EL (cell line): ENCODE measurements at regions not wholly inside any gene's neighbourhood (a gene's known extent, or its start where the extent isn't known, plus 50 kb on each side); places are given as distances from the start of the nearest gene placed in this dataset.
"Not testable (repeated sequence)": the region's sequence is repeated elsewhere in the genome, so short reads cannot be mapped to it uniquely, and the experiment has no call there.

ENCODE experiments used
- DNase-seq: peaks from one replicate; pipeline ENCODE4 v3.0.0-alpha.2; 2016

DNA sequence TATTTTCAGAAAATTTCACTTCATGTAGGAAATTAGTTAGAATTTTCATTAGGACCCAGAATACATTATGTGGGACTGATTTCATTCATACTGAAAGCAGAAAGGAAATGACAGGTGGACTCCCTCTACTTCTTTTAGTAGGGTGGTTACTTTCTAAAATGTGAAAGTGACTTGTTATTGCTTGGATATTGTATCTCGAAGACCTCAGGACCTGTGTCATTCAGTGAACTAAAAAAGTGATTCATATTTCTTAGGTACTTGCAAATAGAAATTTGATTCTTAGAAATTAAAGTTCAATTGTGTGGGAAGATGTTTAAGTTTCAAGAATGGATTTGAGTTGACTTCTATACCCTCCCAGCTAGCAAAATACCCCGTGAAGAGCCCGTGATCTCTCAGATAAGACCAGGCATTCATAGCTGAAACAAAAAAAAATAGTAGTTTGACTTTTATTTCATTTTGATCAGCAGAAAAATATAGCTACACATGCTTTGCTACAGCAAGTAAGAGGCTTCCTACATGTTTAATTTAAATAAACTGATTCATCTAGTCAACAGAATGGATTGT is 1037.1 kb downstream of the GATA3 start:
- DNase-seq: no peak

DNA sequence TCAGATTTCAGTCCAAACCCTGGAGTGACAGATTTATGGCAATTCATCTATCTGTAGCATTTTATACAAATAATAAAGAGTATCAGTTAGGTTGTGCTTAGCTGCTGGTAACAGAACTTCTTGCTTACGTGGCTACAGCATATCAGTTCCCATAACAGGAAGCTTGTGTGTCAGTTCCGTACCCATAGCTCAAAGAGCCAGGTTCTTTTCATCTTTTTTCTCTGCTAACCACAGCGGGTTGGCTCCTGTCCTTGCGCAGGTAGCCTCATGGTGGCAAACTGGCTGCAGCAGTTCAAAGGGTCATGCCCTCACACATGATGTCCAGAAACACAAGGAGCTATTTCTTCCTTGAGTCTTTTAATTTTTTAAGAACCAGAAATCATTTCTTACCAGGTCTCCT is 1041.8 kb downstream of the GATA3 start:
- no peak for DNase-seq

DNA sequence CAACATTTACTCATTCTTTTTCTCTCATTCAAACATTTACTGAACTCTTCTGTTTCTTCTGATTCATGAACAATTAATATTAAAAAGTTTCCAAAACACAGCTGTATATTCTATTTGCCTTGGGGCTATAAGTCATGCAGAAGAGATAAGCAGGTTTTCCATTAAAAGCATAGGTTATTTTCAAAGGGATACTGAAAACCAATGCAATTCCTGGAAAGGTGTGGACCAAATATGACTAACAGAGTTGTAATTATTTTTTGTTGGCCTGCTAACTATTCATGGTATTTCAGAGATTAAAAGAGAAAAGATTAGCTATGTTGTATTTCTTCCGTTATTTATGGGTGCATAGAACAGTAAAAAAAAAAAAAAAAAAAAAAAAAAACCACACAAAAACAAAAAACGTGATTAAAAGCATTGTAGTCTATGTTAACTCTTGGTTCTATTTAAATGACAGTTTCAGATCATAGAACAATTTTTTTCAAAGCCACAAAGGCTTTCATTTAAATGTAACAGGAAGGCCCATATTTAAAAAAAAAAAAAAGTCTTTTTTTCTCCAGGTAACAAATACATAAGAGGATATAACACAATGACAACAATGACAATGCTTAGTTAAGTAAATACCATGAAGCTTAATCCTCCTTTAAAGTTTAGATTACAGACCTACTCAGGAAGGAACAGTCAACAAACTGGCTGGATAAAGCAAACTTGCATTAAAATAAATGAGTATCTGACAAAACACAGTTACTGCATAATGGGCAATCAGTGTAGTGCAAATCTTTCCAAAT is 1042.9 kb downstream of the GATA3 start:
- DNase-seq: no peak

DNA sequence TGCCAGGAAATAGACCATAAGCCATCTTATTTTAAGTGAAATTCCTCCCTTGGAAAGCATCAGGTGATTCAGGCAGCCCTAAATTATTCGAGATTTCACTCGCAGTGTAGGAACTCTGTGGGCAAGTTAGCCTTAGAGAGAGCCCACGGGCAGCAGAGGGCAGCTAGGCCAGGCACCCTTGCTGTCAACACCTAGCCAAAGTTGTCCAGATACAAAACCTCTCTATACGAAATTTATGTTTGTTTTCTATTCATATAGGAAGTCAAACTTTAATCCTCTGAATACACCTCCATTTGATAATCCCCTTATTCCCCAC is 1043.5 kb downstream of the GATA3 start:
- DNase-seq: no peak

DNA sequence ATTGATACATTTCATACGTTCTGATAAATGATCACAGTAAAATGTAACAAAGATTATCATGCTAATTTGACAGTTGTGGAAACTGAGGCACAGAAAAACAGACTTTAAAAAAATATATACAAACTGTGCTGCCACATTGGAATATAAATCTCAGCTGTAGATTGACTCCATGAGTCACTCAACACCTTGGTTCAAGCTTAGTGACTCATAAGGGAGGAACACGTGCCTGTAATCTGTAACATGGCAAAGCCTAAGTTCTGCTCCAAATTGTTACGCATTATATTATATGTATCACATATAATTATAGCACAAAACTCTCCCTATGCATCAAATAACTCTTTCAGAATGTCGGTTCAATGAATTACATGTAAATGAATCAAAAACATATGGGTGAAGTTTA is 1047.5 kb downstream of the GATA3 start:
- DNase-seq: no peak

DNA sequence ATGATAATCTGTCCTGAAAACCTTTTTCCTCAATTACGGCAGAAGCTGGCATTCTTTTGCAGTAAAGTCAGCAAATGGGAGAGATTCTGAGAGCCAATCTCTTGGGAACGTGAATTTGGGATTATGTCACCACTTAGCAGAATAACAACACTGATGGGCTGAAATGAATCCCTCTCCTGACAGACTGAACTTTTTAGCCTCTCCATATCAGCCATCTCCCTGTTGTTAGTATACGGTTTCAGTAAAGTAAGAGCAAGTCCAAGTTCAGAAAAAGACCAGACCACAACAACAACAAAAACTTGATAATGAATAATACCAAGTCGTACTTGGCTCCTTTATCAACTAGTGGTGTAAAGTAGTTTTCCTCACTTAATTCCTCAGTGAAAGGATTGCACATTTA is 1048.8 kb downstream of the GATA3 start:
- DNase-seq: no peak

DNA sequence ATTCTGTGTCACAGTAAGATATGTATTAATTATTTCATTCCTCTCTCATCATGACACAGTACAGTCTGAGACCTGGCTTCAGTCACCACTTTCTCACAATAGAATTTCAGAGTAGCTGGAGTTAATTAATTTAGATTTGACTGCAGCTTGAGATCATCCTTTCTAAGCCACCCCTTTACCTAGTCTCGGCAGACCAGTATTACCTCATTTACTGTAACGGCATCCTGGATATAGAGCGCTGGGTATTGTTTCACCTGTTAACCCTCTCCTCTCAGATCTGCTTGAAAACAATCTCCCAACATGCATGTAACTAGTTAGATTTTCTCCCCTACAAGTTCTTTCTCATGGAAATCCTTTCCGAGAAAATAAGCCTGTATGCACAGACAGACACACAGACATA is 1057.5 kb downstream of the GATA3 start:
- DNase-seq: no peak

DNA sequence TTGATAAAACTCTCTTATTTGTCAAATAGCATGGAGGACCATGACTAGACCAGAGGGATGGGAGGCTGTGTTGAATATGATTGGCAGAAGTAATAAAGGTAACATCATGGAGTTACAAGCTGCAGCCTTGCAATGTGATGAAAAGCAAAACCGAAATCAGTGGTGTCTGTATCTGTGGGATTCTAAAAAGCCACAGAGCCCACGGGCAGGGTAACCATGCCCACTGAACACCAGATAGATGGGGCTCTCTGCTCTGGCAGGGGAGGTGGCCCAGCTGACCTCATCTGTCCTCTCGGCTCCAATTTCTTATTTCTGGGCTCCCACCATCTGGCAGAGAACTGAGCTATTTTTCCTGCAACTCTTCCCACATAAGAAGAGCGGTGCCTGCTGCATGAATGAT is 1072.2 kb downstream of the GATA3 start:
- DNase-seq: no peak

DNA sequence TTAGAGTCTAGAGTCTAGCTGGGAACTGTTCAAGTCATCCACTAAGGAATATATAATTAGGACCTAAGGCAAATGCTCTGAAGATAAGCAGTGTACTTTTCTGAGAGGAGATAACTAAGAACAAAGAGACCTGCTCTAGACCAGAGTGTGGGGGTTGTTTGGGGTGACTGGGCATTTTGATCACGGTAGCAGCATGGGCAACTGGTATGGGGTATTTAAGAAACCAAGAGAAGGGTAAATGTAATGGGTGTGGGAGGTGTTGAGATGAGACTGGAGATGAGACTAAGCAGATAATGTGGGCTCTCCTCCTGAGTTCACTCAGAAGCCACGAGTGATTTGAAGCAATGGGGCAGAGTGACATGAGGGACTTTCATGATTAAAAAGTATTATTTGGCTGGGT is 1082.9 kb downstream of the GATA3 start:
- no peak for DNase-seq

DNA sequence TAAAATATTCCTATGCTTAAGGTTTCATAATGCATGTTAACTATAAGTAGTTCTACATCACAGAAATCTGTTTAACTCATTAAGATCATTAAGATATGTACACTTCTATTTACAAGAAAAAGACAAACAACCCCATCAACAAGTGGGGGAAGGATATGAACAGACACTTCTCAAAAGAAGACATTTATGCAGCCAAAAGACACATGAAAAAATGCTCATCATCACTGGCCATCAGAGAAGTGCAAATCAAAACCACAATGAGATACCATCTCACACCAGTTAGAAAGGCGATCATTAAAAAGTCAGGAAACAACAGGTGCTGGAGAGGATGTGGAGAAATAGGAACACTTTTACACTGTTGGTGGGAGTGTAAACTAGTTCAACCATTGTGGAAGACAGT is 1084.3 kb downstream of the GATA3 start:
- DNase-seq: not testable (repeated sequence)

DNA sequence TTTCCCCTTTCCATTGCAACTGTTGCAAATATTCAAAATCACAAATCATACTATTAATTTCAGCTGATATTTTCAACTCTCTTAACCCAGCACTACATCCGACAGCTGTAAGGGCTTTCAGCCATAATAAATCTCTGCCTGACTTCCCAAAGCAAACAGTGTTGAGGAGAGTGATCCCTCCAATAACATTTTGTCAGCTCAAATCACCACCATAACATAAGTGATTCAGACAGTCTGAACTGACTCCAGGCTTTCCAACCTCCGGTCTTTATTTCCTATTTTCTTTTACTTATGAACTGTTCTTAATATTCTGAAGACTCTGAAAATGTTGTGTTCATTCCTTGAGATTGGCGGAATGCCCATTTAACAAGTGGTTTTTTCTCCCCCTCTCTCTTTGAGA is 1085.9 kb downstream of the GATA3 start:
- no peak for DNase-seq

DNA sequence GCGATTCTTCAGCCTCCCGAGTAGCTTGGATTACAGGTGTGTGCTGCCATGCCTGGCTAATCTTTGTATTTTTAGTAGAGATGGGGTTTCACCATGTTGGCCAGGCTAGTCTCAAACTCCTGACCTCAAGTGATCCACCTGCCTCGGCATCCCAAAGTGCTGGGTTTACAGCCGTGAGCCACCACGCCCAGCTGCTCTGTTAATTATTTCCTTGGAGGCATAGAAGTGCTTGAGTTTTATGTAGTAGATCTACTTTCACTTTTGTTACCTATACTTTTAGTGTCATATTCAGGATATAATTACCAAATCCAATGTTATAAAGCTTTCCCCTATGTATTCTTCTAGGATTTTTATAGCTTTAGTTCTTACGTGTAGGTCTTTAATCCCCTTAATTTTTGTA is 1093.0 kb downstream of the GATA3 start:
- no peak for DNase-seq

DNA sequence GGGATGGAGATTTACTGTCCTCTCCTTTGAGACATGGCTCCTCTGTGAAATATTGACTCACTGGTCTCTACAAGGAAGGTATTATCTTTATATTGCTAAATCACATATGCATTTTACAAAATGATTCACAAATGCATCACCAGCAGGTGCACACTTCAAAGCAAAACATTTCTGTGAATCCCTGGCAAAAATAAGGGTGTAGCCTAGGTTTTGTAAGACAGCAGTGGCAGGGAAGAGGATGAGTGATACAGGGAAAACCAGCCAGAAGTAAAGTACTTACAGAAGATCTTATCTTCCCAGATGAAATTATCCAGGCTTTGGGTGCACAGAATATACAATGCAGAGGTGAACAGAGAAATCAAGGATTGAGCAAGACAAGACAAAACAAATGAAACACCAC is 1094.6 kb downstream of the GATA3 start:
- DNase-seq: no peak

DNA sequence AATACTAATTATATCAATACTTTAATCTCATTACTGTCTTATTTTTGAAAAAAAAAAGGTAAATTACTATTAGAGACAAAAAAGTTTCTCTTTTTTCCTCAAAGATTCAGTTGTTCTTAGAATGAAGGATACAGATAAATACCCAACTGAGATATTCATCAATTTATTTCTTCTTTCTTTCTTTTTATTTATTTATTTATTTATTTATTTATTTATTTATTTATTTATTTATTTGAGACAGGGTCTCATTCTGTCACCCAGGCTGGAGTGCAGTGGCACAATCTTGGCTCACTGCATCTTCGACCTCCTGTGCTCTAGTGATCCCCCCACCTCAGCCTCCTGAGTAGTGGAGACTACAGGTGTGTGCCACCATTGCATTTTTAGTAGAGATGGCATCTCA is 1098.6 kb downstream of the GATA3 start:
- DNase-seq: not testable (repeated sequence)

DNA sequence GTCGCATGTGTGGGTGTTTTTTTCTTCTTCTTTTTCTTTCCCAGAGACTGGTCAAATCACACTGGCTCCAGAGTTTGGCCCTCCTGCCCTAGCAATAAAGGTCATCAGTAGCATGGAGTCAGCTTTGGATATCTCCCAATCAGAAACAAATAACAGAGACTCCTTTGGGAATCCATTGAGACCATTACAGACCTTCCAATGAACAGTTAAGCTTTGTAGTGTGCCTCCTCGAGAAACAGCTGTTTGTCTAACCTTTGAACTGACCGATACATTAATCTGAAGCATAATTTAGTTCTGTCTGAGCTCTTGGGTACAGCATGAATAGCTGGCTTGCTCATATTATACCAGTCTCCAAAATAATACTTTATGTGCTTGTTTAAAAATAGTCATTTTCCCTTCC is 1103.2 kb downstream of the GATA3 start:
- DNase-seq: no peak

DNA sequence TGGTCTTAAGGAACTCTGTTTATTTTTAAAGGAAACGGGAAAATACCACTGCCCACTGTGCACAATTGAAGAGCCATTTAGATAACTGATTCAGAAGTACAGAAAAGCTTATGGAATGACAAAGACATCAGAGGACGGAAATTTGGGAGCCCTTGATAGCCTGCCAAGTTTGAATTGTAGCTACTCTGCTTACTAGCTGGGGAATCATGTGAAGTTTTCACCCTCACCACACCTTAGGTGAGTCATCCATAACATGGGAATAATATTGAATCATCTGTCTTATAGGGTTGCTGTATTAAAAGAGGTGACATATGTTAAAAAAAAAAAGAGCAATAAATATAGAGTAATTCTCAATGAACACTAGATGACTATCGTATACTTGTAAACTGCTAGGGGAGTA is 1104.2 kb downstream of the GATA3 start:
- DNase-seq: no peak

DNA sequence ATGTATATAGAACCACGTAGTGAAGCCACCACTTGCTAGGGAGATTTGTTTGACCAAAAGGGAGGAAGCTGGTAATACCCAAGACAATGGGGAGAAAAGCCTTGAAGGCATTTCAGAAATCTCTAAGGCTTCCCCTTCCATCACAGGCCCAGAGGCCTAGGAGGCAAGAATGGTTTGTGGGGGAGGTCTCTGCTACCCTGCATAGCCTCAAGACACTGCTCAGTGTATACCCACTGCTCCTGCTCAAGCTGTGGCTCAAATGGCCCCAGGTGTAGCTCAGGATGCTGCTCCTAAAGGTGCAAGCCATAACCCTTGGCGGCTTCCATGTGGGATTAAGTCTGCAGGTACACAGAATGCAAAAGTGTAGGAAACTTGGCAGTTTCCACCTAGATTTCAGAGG is 1105.8 kb downstream of the GATA3 start:
- DNase-seq: no peak

DNA sequence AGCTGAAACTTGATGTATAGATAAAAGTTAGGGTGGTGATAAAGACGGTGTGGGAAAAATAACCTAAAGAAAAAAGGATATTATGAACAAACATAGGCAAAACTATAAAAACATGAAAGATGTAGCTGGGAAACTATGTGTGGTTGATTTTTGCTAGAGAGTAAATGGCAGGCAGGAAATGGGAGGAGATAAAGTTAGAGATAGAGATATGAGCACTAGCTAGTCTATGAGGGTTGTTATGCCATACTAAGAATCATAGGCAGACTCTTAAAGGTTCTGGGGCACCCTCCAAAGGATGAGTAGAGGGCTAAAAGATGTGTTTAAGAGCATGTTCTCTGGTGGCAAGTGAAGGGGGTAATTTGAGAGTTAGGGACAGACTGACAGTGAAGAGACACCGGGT is 1109.2 kb downstream of the GATA3 start:
- no peak for DNase-seq

DNA sequence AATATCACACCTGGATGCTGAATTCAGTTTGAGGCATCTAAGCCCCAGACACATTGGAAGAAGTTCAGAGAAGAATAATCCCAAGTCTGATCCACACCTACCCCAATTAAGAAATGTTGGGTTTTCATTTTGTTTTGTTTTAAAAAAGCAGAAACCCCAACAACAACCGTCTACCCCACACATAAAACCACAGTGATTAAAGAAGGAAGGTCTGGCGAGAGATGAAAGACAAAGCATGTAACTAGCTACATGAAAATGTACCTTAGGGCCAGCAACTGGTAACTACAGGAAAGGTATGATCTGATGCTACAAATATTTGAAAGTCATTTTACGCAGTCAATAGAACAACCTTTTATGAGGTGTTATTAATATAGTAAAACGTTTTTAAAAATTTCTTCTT is 1112.3 kb downstream of the GATA3 start:
- no peak for DNase-seq

DNA sequence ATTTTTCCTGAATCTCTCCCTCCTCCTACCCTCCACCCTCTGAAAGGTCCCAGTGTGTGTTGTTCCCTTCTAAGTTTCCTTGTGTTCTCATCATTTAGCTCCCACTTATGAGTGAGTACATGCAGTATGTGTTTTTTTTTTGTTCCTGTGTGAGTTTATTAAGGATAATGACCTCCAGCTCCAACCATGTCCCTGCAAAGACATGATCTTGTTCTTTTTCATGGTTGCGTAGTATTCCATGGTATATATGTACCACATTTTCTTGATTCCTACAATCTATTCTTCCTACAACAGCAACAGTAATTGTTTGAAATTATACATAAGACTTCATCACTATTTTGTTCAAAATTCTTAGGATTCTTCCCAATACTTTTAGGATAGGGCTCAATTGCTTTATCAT is 1117.8 kb downstream of the GATA3 start:
- no peak for DNase-seq

DNA sequence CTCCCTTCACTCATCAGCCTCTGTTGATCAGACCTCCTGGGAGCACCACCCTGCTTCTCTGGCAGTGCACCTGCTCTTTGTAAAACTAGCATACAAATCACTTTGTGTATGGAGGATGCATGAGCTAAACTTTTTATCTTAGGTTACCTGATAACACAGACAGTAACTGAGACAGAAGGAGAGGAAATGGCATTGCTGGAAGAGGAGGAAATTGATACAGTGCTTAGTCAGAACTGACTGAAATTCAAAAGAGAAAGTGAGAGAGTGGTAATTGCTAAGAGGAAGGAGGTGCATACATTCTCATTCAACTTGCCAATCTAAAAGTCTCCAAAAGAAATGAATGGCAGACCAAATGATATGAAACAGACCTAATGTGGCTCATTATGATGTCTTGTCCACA is 1120.7 kb downstream of the GATA3 start:
- no peak for DNase-seq

DNA sequence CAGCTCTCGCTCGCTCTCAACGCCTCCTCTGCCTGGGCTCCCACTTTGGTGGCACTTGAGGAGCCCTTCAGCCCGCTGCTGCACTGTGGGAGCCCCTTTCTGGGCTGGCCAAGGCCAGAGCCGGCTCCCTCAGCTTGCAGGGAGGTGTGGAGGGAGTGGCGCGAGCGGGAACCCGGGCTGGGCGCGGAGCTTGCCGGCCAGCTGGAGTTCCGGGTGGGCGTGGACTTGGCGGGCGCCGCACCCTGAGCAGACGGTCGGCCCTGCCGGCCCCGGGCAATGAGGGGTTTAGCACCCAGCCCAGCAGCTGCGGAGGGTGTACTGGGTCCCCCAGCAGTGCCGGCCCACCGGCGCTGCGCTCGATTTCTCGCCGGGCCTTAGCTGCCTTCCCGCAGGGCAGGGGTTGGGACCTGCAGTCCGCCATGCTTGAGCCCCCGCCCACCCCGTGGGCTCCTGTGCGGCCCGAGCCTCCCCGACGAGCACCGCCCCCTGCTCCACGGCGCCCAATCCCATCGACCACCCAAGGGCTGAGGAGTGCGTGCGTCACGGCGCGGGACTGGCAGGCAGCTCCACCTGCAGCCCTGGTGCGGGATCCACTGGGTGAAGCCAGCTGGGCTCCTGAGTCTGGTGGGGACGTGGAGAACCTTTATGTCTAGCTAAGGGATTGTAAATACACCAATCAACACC is 1128.9 kb downstream of the GATA3 start:
- DNase-seq: not testable (repeated sequence)

DNA sequence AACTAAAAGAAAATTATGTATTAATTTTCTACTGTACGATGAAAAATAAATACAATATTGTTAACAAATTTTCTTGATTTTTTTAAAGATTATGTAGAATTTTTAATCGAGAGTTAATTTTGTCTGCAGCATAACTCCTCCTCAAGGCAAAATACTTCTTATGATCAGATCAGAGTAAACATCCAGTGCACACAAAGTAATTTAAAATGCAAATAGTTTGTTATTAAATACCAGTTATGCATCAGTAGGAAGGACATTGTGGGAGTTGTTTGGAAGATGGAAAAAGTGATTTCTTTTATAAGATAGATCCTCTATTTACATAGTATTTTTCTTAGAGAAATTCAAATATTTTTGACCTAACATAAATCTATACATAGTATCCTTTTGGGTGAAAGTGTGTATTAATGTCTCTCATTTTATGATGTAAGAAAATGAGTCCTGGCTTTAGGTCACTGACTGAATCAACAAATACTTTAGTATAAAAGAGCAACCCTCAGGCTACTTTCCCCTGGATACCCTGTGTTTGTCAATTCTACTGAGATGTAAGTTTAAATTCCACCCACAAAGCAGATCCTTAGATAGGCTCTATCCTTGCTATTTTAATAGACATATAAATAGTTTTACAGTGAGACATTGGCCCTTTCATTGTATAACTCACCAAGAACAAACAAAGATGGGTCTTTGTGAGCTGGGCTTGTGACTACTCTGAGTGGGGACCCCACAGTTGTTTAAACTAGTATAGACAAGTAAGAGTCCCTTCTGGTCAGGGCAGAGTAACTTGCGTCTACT is 1133.7 kb downstream of the GATA3 start:
- peak; percentile 47 for DNase-seq

DNA sequence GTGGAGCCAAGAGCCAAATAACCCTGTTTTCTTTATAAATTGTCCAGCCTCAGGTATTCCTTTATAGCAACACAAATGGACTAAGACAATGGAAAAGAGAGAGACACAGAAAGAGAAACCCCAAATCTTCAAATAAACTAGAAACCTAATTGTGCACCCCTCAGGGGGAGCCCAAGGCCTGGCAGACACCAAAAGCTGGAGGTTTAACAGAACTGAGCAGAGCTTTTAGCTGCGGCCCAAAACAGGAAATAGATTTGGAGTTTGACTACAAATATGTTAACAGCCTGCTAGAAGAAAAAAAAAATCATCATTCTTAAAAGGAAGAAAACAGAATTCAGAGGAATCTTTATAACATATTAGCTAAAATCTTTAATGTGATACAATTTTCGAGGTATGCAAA is 1135.0 kb downstream of the GATA3 start:
- no peak for DNase-seq
